Coronary artery (tissue), 2 donors: ENCODE measurements at regions not wholly inside any gene's neighbourhood (a gene's known extent, or its start where the extent isn't known, plus 50 kb on each side); places are given as distances from the start of the nearest gene placed in this dataset.

ENCODE experiments used
- DNase-seq: peaks from one replicate; pipeline ENCODE4 v3.0.0-alpha.2; 2017; ENCODE audit warnings: low spot score
- H3K27ac ChIP-seq, 2 donors: fragments of 200-600 bp; sonication (generic); one replicate each; pipeline ENCODE4 v1.5.1; 2016 to 2019
- H3K4me3 ChIP-seq: fragments of 200-600 bp; sonication (generic); 2 replicates; pipeline ENCODE4 v1.5.1; 2016; ENCODE audit warnings: mild to moderate bottlenecking, moderate library complexity
- CTCF ChIP-seq: fragments of 200-600 bp; sonication (generic); IDR thresholded peaks from one replicate; pipeline ENCODE4 v1.5.1; 2019; ENCODE audit warnings: antibody characterized with exemption

GRCh38 chr14:58849601-58850000 is 211.8 kb downstream of the DACT1 start:
- no peak for DNase-seq
- H3K27ac ChIP-seq, result no peak overlapping the region
- no peak for TF ChIP-seq CTCF
- no peak overlapping the region for H3K4me3 ChIP-seq

- no peak for DNase-seq
- no peak overlapping the region for H3K4me3 ChIP-seq
- no peak for TF ChIP-seq CTCF
- no peak overlapping the region for H3K27ac ChIP-seq
Observed at GRCh38 chr14:58850011-58850410, 212.2 kb downstream of the DACT1 start.

DNA sequence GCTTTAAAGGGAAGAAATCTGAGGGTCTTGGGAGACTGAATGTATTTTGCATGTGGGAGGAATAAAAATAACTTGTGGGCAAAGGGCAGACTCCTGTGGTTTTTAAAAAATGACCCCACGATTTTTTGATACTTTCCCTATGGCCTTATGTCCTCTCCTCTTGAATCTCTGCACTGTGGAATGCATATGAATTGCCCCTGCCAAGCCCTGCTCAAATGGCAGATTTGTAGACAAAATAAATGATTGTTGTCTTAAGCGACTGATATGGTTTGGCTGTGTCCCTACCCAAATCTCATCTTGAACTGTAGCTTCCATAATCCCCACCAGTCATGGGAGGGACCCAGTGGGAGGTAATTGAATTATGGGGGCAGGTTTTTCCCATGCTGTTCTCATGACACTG is 223.8 kb downstream of the DACT1 start:
- DNase-seq, result no peak

GRCh38 chr14:58862416-58863160 is 224.8 kb downstream of the DACT1 start:
- Histone ChIP-seq H3K27ac (no peak overlapping the region), H3K4me3 (no peak overlapping the region)
- no peak for TF ChIP-seq CTCF
- no peak for DNase-seq

More for the DNA sequence above, 223.8 kb downstream of the DACT1 start:
- Histone ChIP-seq H3K4me3 (no peak overlapping the region), H3K27ac (no peak overlapping the region)
- TF ChIP-seq CTCF, result no peak

DNA sequence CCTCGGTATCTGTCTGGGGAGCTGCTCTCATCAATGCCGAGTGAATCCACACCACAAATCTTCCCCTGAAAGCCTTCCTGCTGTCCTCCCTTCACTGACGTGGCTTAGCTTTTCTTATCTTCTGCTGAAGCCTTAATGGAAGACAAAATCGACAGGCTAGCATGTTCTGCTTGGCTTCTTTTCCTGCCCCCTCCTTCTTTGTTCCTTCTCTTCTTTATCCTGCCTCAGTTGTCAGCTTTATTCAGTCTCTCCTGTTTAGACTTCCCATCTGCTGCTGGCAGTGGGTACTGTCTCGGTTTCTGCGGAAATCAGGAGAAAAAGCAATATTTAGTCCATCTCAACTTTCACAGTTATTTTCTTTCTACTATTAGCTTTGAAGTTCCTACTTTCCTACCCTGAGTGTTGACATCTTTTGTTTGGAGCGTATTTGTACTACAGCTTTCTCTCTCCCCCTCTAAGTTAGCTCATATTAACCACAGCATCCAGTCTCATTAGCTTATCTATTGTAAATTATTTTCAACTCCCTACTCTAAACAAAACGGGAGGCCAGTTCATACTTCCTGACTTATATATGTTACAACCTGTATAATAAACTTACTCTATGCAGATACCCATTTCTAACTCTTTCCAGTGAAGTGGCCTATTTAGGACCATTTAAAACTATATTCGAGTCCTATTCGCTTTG is 226.0 kb downstream of the DACT1 start:
- TF ChIP-seq CTCF, result no peak
- Histone ChIP-seq H3K27ac (no peak overlapping the region), H3K4me3 (no peak overlapping the region)
- no peak for DNase-seq

GRCh38 chr14:58864751-58865513 is 227.2 kb downstream of the DACT1 start:
- DNase-seq, result no peak
- TF ChIP-seq CTCF, result no peak
- Histone ChIP-seq H3K27ac (peak overlapping the region in 1 of 2 donors; percentile 36), H3K4me3 (peak overlapping the region; percentile 0)
